ENCODE measurements at regions not wholly inside any gene's neighbourhood (a gene's known extent, or its start where the extent isn't known, plus 50 kb on each side); places are given as distances from the start of the nearest gene placed in this dataset.

GRCh38 chr4:179662522-179662921 is 2220.3 kb upstream of the AGA start:
- Histone ChIP-seq H3K4me3 (ENCODE audit: low read length) (no peak overlapping the region), H3K4me2 (ENCODE audit: low read depth, low read length) (no peak overlapping the region), H4K20me1 (ENCODE audit: insufficient read depth, low read length) (no peaks in the 10 kb centered on the region), H3K9me3 (replicated peaks; ENCODE audit: insufficient read depth, low read length) (no peaks in the 10 kb centered on the region), H3K4me1 (ENCODE audit: low read length) (no peaks in the 10 kb centered on the region), H3K27me3 (replicated peaks; ENCODE audit: insufficient read depth, low read length) (no peaks in the 10 kb centered on the region), H2AFZ (ENCODE audit: low read length) (no peak overlapping the region), H3F3A (ENCODE audit: insufficient read depth, low read length) (no peaks in the 10 kb centered on the region), H3K79me2 (ENCODE audit: low read length) (no peaks in the 10 kb centered on the region), H3K27ac (ENCODE audit: low read length) (no peak overlapping the region), H3K36me3 (replicated peaks; ENCODE audit: insufficient read depth, low read length) (no peaks in the 10 kb centered on the region), H3K9ac (ENCODE audit: low read length) (no peak overlapping the region), H3K9me2 (replicated peaks; ENCODE audit: insufficient read depth, low read length) (no peaks in the 10 kb centered on the region)
- no peak for DNase-seq
- TF ChIP-seq EZH2phosphoT487 (IDR thresholded peaks at IDR 0.05; ENCODE audit: low read length) (no peak), EZH2 (optimal IDR thresholded peaks at IDR 0.05; ENCODE audit: low read depth, low read length) (no peak), CTCF (IDR thresholded peaks at IDR 0.05; ENCODE audit: low read length) (no peak)

GRCh38 chr4:179663641-179664429 is 2221.6 kb upstream of the AGA start:
- no peaks in the 10 kb centered on the region for H3K9me2 ChIP-seq (replicated peaks; ENCODE audit: insufficient read depth, low read length)
- TF ChIP-seq CTCF (IDR thresholded peaks at IDR 0.05; ENCODE audit: low read length) (no peak), EZH2 (optimal IDR thresholded peaks at IDR 0.05; ENCODE audit: low read depth, low read length) (no peak), EZH2phosphoT487 (IDR thresholded peaks at IDR 0.05; ENCODE audit: low read length) (no peak)
- no peaks in the 10 kb centered on the region for H3K36me3 ChIP-seq (replicated peaks; ENCODE audit: insufficient read depth, low read length)
- H3K9me3 ChIP-seq (replicated peaks; ENCODE audit: insufficient read depth, low read length), result no peaks in the 10 kb centered on the region
- no peaks in the 10 kb centered on the region for H3F3A ChIP-seq (ENCODE audit: insufficient read depth, low read length)
- H3K4me1 ChIP-seq (ENCODE audit: low read length), result no peaks in the 10 kb centered on the region
- no peak overlapping the region for H3K4me3 ChIP-seq (ENCODE audit: low read length)
- H3K9ac ChIP-seq (ENCODE audit: low read length), result no peak overlapping the region
- no peaks in the 10 kb centered on the region for H3K79me2 ChIP-seq (ENCODE audit: low read length)
- H3K4me2 ChIP-seq (ENCODE audit: low read depth, low read length), result no peak overlapping the region
- H4K20me1 ChIP-seq (ENCODE audit: insufficient read depth, low read length), result no peaks in the 10 kb centered on the region
- no peak overlapping the region for H2AFZ ChIP-seq (ENCODE audit: low read length)
- no peak overlapping the region for H3K27ac ChIP-seq (ENCODE audit: low read length)
- H3K27me3 ChIP-seq (replicated peaks; ENCODE audit: insufficient read depth, low read length), result no peaks in the 10 kb centered on the region
- DNase-seq, result no peak

GRCh38 chr4:179664430-179665027 is 2222.3 kb upstream of the AGA start:
- H3K27ac ChIP-seq (ENCODE audit: low read length), result no peak overlapping the region
- H3K4me3 ChIP-seq (ENCODE audit: low read length), result no peak overlapping the region
- H3F3A ChIP-seq (ENCODE audit: insufficient read depth, low read length), result no peaks in the 10 kb centered on the region
- H3K4me1 ChIP-seq (ENCODE audit: low read length), result no peaks in the 10 kb centered on the region
- H4K20me1 ChIP-seq (ENCODE audit: insufficient read depth, low read length), result no peaks in the 10 kb centered on the region
- no peak overlapping the region for H3K4me2 ChIP-seq (ENCODE audit: low read depth, low read length)
- H3K9ac ChIP-seq (ENCODE audit: low read length), result no peak overlapping the region
- DNase-seq, result no peak
- H3K27me3 ChIP-seq (replicated peaks; ENCODE audit: insufficient read depth, low read length), result no peaks in the 10 kb centered on the region
- H3K79me2 ChIP-seq (ENCODE audit: low read length), result no peaks in the 10 kb centered on the region
- H3K9me3 ChIP-seq (replicated peaks; ENCODE audit: insufficient read depth, low read length), result no peaks in the 10 kb centered on the region
- no peaks in the 10 kb centered on the region for H3K36me3 ChIP-seq (replicated peaks; ENCODE audit: insufficient read depth, low read length)
- TF ChIP-seq EZH2 (optimal IDR thresholded peaks at IDR 0.05; ENCODE audit: low read depth, low read length), result no peak
- TF ChIP-seq CTCF (IDR thresholded peaks at IDR 0.05; ENCODE audit: low read length), result no peak
- no peak for TF ChIP-seq EZH2phosphoT487 (IDR thresholded peaks at IDR 0.05; ENCODE audit: low read length)
- H2AFZ ChIP-seq (ENCODE audit: low read length), result no peak overlapping the region
- H3K9me2 ChIP-seq (replicated peaks; ENCODE audit: insufficient read depth, low read length), result no peaks in the 10 kb centered on the region

Measured in MM.1S (cell line).